Effector CD4-positive, alpha-beta T cell (primary cell): ENCODE measurements at regions not wholly inside any gene's neighbourhood (a gene's known extent, or its start where the extent isn't known, plus 50 kb on each side); places are given as distances from the start of the nearest gene placed in this dataset.
"Not testable (repeated sequence)": the region's sequence is repeated elsewhere in the genome, so short reads cannot be mapped to it uniquely, and the experiment has no call there.

Experiments used
- DNase-seq: peaks from one replicate; pipeline ENCODE4 v3.0.0-alpha.2; 2020

DNA sequence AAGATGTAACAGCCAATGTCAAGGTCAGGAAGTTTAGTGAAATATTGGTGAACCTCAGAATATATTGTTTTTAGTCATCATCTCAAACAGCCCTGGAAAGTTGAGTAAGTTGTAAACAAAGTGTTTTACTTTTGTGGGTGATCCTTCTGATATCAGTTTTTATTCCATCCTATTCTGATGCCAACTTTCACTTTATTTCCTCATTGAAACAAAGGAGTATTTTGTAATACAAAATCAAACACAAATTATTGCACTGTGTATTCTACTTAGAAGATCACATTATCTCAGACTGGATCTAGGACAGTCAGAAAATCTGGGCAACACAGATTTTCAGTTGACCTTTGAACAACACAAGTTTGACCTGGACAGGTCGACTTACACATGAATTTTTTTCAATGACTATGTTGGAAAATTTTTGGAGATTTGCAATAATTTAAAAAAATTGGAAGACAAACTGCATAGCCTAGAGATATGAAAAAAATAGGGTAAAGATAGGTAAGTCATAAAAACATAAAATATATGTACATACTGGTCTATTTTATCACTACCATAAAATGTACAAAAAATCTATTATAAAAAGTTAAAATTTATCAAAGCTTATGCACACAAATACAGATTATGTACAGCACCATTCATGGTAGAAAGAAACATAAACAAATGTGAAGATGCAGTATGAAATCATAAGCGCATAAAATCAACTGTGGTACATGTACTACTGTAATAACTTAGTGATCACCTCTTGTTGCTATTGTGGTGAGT is 709.1 kb upstream of the FAM241A start:
- DNase-seq = no peak

DNA sequence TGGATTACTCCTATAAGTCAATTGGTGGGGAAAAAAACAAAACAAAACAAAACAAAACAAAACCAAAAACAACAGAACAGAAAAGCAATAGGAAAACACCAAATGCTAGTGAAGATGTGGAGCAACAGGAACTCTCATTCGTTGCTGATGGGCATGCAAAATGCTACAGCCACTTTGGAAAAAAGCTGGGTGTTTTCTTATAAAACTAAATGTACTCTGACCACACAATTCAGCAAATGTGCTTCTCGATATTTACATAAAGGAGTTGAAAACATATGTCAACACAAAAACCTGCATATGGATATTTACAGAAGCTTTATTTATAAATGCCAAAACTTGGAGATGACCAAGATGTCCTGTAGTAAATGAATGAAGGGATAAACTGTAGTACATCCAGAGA is 703.6 kb upstream of the FAM241A start:
- DNase-seq = no peak

DNA sequence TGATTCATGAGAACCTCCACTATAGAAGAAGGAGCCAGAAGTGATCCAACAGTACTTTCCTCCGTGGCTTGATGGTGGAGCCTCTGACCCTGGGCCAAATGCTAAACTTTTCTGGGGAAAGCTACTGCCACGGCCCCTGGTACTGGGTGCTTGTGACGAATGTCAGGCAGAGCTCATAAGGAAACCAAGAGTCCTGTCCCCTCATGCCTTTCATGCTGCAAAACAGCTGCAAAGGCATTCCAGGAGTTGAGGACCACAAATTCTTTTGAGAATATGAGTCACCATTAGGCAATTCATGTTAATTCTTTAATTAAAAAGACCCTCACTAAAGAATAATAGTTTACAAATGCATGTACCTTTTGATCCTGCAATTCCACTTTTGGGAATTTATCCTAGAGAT is 700.4 kb upstream of the FAM241A start:
- not testable (repeated sequence) for DNase-seq

DNA sequence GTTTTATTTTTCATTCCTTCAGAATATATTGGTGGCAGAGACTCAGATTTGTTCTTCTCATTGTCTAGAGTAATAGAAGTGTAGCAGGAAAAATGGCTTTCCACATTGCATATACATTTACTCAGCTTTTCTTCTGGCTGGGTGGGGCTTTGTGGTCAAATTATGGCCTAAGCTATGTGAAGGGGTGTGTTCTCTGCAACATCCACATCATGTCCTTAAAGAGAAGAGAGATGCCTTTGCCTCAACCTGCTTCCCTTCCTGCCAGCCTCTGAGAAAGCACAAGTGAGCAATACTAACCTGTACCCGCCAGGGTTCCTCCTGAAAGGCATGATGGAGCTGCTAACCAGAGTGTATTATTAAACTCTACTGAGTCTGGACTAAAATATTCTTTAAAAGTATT is 695.6 kb upstream of the FAM241A start:
- no peak for DNase-seq

DNA sequence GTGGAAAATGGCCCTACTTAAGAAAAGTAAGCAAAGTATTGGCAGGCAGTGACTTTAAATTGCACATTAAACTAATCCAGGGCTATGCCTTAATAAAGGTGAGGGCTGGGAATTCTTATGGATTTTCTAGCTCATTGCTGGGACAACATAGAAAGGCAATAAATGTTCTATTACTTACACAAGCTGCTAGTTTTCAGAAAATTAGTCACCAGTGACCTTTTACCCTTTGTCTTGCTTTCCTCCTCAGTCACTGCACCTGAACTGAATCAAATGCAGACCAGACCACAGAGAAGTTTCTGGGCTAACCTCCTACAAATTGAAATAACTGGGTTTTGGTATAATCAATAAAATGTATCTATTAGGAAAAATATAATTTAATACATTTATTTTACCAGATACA is 694.4 kb upstream of the FAM241A start:
- DNase-seq = no peak

DNA sequence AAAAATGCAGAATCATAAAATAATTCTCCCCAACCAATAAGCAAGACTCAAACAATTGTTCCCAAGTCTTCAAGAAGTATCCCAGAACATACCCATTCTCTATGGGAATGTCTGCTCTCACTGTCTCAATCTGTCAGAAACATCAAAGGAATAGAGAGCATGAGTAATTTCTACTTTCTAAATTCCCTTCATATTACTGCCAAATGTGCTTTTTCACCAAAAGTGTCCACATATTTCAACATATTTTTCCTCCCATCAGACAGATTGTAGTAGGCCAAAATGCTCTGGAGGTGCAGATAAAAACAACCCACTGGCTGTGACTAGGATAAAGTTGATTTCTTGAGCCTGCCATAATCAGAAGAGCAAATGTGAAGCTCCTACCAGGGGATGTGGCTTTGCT is 692.0 kb upstream of the FAM241A start:
- DNase-seq = no peak

DNA sequence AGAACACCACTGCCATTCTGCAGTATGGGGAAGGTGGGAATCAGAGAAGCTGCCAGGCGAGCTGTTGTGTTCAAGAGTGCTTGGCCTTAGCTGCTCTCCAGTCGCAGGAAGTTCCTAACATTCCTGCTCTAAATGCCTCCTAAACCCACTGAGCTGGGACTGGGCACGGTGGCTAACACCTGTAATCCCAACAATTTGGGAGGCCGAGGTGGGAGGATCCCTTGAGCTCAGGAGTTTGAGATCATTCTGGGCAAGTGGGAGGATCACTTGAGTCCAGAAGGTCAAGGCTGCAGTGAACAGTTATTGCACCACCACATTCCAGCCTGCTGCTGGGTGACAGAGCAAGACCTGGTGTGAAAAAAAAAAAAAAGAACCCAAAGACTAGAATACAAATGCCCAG is 690.3 kb upstream of the FAM241A start:
- DNase-seq = no peak

DNA sequence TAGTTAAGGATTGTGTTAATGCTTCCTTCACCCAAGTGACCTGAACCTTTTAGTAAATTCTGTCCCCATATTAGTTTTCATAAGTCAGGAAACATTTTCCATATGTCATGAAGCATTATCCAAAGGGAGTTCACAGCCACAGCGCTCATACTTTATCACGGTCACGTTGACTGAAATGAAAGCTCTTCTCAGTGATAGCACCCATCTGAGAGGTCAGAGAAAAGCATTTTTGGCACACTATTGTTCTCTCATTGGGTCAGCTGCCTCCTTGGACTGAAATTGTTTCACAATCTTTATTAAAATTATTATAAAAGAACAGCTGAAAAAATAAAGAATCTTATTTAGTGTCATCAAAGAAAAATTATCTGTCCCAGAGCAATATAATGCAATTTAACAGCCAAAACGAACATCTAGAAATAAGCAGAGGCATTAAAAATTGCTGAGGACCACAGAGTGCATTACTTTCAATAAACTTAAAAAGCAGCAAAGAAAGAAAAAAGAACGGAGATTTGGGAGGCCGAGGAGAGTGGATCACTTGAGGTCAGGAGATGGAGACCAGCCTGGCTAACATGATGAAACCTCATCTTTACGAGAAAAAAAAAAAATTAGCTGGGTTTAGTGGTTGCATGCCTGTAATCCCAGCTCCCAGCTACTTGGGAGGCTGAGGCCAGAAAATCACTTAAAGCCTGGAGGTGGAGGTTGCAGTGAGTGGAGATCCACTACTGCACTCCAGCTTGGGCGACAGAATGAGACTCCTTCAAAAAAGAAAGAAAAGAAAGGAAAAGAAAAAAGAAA is 680.8 kb upstream of the FAM241A start:
- no peak for DNase-seq

DNA sequence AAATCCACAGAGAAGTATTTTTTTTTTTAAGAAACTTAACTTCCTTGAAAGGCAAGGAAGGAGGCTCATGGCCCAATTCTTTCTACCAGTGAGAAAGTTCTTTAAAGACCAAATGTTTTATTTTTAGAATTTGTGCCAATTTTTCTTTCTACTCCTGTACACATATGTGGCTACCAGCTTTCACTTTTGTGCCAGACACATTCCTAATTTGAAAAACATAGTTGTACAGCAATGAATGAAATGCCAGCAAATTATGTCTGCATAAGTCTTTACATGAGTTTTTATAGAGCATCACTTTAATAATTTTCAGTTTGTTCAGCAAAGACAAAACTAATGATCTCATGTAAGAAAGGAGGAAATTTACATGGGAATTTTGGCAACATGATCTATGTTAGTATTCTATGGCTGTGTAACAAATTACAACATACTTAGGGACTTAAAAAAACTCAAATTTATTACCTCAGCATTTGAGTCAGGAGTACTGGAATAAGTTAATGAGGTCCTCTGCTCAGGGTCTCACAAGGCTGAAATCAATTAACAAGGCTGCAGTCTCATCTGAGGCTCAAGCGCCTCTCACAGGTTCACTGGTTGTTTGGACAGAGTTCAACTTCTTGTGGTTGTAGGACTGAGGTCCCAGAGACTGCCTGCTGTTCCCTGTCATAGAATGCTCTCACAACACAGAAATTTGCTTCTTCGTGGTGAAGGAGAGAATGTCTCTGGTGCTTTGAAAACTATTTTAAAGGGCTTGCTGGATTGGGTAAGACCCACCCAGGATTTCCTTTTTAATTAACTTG is 678.2 kb upstream of the FAM241A start:
- DNase-seq = no peak

DNA sequence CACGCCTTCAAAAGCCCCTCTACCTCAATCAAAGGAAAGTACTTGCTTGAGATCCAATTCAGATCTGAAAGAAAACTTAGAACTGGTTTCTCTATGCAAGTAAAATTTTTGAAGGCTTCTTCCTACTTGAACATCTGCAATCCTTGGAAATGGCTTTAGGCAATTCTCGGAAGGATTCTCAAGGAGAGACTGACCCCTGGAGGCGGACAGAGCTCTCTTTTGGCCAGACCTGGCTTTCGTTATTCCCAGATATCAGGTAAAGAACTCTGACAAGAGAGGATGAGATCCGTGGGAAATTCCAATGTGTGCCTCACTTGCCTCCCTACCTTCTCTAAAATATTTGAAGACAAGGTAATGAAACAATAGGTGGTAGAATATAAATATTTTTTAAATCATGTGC is 670.3 kb upstream of the FAM241A start:
- DNase-seq = no peak

DNA sequence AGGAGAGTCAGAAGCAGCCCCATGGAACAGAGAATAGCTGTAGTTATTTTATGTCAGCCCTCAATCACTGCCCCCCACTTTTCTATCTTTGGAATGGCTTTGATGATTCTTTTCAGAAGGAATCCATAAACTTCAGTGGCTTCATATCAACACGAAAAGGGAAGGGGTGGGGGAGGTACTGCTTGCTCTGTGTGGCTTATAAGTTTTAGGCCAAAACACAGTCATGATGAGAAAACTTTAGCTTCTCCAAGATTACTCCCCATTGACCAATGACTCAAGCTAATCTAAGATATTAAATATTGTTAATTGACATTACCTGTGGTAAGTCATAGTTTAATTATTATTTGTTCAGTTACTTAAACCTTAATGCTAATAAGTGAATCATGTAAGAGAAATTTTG is 669.6 kb upstream of the FAM241A start:
- DNase-seq = no peak

DNA sequence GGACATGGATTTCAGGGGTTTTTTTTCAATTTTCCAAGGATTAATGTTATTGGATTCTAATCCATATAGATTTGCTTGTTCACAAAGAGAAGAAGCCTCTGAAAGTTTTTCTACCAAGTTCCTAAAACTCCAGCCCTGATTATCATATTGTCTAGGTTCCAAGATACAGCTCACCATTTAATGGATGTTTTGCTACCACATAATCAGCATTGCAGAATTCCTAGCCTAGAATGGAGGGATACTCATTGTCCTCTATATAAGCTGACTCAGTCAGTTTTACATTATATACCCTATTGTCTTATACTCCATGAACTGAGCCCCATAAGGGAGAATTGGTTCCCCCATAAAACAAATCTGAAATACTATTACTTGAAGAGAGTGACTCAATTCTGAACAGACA is 664.7 kb upstream of the FAM241A start:
- no peak for DNase-seq

DNA sequence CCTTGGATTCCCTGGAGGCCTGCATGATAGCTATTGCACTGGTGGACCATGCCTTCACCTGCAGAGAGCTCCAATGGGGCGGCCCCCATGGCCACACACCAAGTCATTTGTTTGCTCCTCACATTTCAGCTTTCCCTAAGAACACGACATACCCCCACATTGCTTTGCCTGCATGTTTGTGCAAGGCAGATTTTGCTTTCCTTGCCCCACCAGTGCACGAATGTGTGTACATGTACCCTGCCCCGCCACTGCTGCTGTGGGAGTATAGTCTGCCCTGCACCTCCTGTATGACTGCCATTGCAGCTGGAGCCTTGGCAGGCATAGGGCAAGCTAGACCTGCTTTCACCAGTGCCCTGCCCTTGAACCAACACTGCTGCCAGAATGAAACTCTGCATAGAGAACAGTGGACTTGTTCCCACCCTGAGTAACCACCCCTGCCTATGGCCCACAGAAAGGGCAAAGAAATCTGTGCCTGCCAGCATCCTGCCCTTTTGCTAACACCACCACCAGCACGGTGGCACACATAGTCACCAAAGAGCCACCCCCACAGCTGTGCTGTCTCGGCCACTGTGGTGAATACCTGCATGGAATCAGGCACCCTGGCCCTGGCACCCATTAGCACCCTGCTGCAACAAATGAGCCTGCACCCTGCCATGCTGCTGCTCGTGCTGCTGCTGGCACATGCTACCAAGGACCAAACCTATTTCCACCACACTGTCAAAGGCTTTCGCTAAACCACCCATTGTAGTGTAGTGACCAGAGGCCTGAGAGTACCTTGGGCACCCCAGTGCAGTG is 661.7 kb upstream of the FAM241A start:
- no peak for DNase-seq

DNA sequence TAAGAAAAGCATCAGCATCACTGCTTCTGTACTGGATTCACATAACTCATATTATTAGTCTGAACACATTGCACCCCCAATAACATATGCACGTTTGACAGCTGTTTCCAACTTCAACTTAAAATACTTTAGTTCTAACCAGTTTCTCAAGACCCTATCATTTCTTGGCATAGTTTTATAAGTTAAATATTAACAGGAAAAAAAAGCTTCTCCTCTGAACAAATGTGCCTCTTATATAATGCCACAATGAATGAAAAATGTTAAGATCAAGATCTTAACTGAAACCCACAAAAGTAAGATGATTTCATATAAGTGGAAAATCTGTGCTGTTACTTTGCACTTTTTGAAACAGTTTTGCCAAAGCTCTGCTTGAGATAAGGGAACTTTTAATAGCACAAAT is 652.8 kb upstream of the FAM241A start:
- no peak for DNase-seq

DNA sequence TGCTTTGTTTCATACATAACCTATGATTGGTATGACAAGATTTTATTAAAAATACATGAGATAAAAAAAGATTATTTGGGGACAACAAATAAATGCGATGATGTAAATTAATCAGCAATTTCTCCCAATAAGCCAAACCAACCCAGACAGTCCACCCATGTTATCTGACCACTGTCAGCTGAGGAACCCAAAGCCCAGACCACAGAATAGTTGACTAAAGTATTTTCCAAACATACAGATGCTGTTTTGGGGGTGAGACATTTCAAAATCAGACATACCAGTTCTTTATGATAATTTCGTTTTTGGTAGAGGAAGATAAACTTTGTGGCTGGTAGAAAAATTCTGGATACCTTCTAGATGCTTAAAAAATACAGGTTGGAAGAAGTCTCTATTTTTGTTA is 650.8 kb upstream of the FAM241A start:
- DNase-seq = no peak

DNA sequence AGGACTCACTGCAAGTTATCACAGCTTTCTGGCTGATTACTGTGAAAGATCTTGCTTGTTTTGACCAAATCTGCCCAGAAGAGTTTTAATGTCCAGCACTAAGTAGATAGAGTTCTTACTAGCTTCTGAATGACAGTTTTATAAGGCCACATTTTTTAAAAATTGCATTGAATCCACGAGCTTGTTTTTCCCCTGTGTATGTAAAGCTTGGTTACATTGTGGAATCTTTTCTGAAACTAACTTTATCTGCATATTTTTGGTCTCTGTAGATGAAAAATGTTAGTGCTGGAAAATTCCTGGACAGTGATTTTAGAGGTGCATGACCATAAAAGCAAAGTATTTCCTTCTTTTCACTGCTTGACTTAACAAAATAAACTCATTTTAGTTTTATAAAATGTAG is 650.3 kb upstream of the FAM241A start:
- DNase-seq = no peak

DNA sequence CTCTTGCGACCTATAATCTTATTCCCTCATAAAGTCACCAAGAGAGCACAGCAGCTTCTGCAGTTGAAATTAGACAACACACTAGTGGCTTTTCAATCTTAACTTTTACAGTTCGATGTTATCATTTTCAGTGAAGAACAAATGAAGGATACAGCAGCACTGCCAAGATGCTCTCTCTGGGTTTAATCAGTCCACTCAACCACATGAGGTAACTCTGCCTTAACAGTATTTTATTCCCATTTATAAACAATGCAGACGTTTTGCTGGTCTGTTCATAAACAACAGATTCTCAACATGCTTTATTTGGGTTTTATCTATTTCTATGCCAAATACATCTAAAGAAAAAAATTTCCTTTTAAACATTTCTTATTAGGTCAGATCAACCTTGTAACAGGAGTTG is 646.0 kb upstream of the FAM241A start:
- DNase-seq = no peak

DNA sequence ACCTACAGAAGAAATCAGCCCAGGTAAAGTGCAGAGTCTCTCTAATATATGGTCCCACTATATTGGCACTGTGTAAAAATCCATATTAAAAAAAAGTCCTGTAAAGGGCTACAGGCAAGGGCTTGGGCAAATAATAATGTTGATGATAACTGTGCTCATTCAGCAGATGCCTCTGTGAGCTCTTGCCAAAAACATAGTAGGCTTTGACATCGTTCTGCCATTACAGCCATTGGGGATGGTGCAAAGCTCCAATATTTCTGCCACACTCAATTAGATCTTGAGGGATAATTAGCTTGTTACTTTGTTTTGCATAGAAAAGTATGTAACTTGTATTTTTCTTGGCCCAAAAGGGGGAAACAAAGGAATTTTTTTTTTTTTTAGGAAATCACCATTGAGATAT is 645.5 kb upstream of the FAM241A start:
- no peak for DNase-seq

DNA sequence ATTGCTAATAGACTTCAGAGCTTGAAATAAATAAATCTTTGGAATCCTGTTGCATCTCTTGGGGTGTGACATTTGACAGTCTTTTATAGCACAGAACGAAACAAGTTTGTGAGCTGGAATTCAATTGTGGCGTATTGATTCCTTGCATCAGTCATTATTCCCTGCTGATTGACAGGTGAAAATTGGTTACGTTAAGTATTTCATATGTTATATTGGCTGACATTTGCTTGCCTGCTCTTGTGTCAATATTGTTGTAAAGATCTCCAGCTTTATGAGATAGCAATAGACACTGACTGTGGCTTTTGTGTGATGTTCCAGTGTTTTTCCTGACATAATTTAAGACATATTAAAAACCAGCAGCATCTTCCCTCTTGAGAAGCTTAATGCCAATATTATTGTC is 644.4 kb upstream of the FAM241A start:
- DNase-seq = no peak

DNA sequence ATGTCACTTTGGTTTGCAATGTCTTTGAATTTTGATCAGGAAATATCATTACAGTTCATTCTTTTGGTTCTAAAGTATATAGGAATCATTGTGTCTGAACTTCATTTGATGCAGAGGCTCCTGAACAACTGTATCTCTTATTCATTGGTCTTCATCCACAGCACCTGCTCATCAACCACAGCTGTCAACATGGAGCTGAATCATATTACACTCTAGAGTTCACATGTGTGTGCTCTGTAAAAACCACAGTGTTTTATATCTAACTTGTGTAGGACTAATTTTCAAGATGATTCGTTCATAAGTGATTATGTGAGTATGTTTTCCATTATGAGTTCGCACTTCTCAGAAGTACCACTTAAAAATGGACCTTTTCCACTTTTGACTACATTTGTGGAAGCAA is 643.3 kb upstream of the FAM241A start:
- no peak for DNase-seq

DNA sequence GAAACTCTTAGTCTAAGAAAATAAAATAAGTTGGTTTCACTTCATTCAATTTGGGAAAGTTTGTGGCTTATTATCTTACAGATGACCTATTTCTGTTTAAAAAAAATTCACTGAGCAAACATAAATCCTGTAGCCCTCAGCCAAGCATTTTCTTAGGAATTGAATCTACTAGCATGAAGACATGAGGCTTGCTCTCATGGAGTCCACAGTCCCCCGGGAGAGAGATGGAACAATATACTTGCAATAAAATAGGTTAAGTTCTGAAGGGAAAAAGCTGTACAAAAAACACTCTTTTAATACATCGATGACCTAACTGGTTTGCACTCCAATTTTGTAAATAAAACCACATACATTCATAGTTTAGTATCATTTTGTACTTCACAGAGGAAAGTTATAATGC is 642.6 kb upstream of the FAM241A start:
- DNase-seq = no peak

DNA sequence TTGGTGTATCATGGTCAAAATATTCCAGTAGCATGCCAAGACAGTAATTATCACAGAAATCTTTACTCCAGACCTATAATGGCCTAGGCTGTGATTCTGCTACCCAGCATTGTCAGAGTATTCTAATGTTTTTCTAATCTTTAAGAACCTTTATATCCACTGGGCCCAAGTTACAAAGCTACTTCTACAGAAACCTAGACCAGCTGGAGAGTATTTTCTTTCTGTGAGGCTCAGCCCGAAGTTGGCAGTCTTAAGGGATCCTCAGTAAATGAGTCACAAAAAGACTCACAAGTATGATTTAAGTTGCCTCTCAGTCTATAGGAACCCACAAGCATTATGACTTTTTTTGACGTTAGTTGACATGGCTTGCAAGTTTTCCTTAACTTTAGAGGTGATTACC is 638.5 kb upstream of the FAM241A start:
- DNase-seq = no peak

DNA sequence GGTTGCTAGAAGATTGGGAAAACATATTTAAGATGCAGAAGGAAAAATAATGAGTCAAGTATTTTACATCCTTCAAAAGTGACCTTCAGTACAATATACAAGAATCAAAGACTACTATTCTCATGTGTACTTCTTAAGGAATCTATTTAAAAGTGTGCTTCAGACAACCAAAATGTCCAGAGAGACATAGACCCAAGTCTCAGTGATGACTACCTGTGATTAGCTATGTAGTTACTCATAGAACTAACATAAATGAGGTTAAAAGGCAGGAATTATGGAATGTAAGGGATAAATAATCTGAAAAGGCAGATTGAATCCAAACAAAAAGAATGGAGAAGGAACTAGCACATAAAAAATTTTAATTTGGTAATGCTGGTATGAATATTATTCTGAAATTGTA is 634.7 kb upstream of the FAM241A start:
- DNase-seq = no peak
